ENCODE measurements at regions not wholly inside any gene's neighbourhood (a gene's known extent, or its start where the extent isn't known, plus 50 kb on each side); places are given as distances from the start of the nearest gene placed in this dataset.
"Not testable (repeated sequence)": the region's sequence is repeated elsewhere in the genome, so short reads cannot be mapped to it uniquely, and the experiment has no call there.

DNA sequence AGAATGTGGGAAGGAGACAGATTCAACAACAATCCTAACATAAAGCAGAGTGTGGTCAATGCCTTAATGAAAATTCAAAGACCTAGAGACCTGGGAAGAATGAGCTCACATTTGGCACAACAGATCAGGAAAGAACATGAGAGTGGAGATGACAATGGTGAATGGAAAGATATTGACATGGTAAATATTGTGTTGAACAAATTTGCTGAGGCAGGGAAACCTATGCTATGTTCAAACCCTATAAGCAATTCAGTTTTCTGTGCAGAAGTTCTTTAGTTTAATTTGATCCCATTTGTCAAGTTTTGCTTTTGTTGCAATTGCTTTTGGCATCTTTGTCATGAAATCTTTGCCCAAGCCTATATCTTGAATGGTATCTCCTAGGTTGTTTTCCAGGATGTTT lies 199.4 kb upstream of the LRRTM4 start (continued):
- TF ChIP-seq, protein P1, sequence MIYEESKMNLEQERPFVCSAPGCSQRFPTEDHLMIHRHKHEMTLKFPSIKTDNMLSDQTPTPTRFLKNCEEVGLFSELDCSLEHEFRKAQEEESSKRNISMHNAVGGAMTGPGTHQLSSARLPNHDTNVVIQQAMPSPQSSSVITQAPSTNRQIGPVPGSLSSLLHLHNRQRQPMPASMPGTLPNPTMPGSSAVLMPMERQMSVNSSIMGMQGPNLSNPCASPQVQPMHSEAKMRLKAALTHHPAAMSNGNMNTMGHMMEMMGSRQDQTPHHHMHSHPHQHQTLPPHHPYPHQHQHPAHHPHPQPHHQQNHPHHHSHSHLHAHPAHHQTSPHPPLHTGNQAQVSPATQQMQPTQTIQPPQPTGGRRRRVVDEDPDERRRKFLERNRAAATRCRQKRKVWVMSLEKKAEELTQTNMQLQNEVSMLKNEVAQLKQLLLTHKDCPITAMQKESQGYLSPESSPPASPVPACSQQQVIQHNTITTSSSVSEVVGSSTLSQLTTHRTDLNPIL (CRISPR knock-in tag; IDR thresholded peaks at IDR 0.05; ENCODE audit: low read depth): no peak
- TF ChIP-seq BACH2 (CRISPR knock-in tag; IDR thresholded peaks at IDR 0.05; ENCODE audit: borderline replicate concordance): no peak
- no peak for TF ChIP-seq ZNF565 (CRISPR knock-in tag; conservative IDR thresholded peaks at IDR 0.05; ENCODE audit: low read depth)
- TF ChIP-seq ZNF8 (CRISPR knock-in tag; IDR thresholded peaks at IDR 0.05): no peak
- no peak for TF ChIP-seq ISL1 (CRISPR knock-in tag; IDR thresholded peaks at IDR 0.05)
- TF ChIP-seq ARNTL (CRISPR knock-in tag; IDR thresholded peaks at IDR 0.05; ENCODE audit: borderline replicate concordance, low read depth): no peak
- TF ChIP-seq OSR1 (CRISPR knock-in tag; IDR thresholded peaks at IDR 0.05): no peak
- TF ChIP-seq, protein P2, sequence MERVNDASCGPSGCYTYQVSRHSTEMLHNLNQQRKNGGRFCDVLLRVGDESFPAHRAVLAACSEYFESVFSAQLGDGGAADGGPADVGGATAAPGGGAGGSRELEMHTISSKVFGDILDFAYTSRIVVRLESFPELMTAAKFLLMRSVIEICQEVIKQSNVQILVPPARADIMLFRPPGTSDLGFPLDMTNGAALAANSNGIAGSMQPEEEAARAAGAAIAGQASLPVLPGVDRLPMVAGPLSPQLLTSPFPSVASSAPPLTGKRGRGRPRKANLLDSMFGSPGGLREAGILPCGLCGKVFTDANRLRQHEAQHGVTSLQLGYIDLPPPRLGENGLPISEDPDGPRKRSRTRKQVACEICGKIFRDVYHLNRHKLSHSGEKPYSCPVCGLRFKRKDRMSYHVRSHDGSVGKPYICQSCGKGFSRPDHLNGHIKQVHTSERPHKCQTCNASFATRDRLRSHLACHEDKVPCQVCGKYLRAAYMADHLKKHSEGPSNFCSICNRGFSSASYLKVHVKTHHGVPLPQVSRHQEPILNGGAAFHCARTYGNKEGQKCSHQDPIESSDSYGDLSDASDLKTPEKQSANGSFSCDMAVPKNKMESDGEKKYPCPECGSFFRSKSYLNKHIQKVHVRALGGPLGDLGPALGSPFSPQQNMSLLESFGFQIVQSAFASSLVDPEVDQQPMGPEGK (CRISPR knock-in tag; IDR thresholded peaks at IDR 0.05; ENCODE audit: borderline replicate concordance): no peak

DNA sequence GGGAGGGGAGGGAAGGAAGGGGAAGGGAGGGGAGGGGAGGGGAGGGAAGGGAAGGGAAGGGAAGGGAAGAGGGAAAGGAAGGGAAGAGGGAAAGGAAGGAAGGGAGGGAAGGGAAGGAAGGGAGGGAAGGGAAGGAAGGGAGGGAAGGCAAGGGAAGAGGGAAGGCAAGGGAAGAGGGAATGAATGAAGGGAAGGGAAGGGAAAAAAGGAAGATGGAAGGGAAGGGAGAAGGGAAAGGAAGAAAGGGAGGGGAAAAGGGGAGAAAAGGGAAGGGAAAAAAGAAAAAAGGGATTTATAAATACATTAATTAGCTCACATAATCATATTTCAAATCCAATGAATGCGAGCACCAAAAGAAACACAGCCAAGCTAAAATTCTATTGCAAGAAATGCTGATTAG lies 202.9 kb upstream of the LRRTM4 start:
- TF ChIP-seq ZFP3 (CRISPR knock-in tag; IDR thresholded peaks at IDR 0.05) (no peak), ZFP30 (CRISPR knock-in tag; IDR thresholded peaks at IDR 0.05) (no peak), ZNF565 (CRISPR knock-in tag; conservative IDR thresholded peaks at IDR 0.05; ENCODE audit: low read depth) (no peak), ZC3H10 (CRISPR knock-in tag; IDR thresholded peaks at IDR 0.05) (no peak), OSR1 (CRISPR knock-in tag; IDR thresholded peaks at IDR 0.05) (no peak), TCF4 (CRISPR knock-in tag; IDR thresholded peaks at IDR 0.05; ENCODE audit: borderline replicate concordance) (no peak), ZNF8 (CRISPR knock-in tag; IDR thresholded peaks at IDR 0.05) (no peak), ISL1 (CRISPR knock-in tag; IDR thresholded peaks at IDR 0.05) (no peak), SNAI2 (CRISPR knock-in tag; IDR thresholded peaks at IDR 0.05) (no peak), TOX (CRISPR knock-in tag; IDR thresholded peaks at IDR 0.05; ENCODE audit: borderline replicate concordance) (no peak)
- TF ChIP-seq, protein P1 (CRISPR knock-in tag; IDR thresholded peaks at IDR 0.05; ENCODE audit: low read depth): no peak
- TF ChIP-seq, protein P3, sequence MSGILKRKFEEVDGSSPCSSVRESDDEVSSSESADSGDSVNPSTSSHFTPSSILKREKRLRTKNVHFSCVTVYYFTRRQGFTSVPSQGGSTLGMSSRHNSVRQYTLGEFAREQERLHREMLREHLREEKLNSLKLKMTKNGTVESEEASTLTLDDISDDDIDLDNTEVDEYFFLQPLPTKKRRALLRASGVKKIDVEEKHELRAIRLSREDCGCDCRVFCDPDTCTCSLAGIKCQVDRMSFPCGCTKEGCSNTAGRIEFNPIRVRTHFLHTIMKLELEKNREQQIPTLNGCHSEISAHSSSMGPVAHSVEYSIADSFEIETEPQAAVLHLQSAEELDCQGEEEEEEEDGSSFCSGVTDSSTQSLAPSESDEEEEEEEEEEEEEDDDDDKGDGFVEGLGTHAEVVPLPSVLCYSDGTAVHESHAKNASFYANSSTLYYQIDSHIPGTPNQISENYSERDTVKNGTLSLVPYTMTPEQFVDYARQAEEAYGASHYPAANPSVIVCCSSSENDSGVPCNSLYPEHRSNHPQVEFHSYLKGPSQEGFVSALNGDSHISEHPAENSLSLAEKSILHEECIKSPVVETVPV (CRISPR knock-in tag; IDR thresholded peaks at IDR 0.05): no peak
- TF ChIP-seq, protein P4, sequence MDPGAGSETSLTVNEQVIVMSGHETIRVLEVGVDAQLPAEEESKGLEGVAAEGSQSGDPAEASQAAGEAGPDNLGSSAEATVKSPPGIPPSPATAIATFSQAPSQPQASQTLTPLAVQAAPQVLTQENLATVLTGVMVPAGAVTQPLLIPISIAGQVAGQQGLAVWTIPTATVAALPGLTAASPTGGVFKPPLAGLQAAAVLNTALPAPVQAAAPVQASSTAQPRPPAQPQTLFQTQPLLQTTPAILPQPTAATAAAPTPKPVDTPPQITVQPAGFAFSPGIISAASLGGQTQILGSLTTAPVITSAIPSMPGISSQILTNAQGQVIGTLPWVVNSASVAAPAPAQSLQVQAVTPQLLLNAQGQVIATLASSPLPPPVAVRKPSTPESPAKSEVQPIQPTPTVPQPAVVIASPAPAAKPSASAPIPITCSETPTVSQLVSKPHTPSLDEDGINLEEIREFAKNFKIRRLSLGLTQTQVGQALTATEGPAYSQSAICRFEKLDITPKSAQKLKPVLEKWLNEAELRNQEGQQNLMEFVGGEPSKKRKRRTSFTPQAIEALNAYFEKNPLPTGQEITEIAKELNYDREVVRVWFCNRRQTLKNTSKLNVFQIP (CRISPR knock-in tag; IDR thresholded peaks at IDR 0.05; ENCODE audit: borderline replicate concordance, low read depth): no peak
- ATAC-seq: no peak

DNA sequence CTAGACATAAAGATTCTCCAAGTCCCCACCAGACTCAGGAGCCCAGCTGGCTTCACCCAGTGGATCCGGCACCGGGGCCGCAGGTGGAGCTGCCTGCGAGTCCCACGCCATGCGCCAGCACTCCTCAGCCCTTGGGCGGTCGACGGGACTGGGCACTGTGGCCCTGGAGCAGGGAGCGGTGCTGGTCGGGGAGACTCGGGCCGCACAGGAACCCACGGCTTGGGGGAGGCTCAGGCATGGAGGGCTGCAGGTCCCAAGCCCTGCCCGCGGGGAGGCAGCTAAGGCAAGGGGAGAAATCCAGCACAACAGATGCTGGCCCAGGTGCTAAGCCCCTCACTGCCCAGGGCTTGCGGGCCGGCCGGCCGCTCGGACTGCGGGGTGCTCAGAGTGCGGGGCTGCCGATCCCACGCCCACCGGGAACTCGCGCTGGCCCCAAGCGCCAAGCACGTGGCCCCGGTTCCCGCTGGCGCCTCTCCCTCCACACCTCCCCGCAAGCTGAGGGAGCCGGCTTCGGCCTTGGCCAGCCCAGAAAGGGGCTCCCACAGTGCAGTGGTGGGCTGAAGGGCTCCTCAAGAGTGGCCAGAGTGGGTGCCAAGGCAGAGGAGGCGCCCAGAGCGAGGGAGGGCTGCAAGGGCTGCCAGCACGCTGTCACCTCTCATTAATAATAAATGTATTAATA lies 212.6 kb upstream of the LRRTM4 start:
- not testable (repeated sequence) for ATAC-seq

DNA sequence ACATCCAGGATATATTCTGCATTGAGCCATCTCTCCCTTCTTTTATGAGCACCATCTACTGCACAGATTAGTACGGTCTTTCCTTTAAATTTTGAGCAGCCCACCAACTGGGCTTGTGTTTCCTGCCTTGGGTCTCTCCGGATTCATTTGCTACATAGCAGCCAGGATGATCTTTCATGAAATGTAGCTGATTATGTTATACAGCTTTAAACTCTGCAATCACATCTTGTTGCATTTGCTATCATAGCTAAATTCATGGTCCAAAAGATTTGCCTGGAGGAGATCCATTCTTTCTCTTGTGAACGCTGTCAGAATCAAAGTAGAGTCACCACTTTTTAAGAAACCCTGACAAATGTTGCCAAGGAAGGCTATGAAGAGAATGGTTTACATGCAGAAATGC lies 215.1 kb upstream of the LRRTM4 start:
- TF ChIP-seq, protein P1 (CRISPR knock-in tag; IDR thresholded peaks at IDR 0.05; ENCODE audit: low read depth): no peak
- no peak for ATAC-seq

- ATAC-seq: no peak
- TF ChIP-seq, protein P4 (CRISPR knock-in tag; IDR thresholded peaks at IDR 0.05; ENCODE audit: borderline replicate concordance, low read depth): no peak
- peak; percentile 77; the same call in 1 of the 2 replicates for TF ChIP-seq TCF4 (CRISPR knock-in tag; IDR thresholded peaks at IDR 0.05; ENCODE audit: borderline replicate concordance)
- no peak for TF ChIP-seq ZFP3 (CRISPR knock-in tag; IDR thresholded peaks at IDR 0.05)
- TF ChIP-seq, protein P3 (CRISPR knock-in tag; IDR thresholded peaks at IDR 0.05): no peak
Measured at GRCh38 chr2:77746780-77747179, 224.6 kb upstream of the LRRTM4 start.

Measured in SK-N-SH treated with all-trans-retinoic acid at 6 μM for 48 hours (cell line).